Middle frontal gyrus (tissue), 1 donor: ENCODE measurements at regions not wholly inside any gene's neighbourhood (a gene's known extent, or its start where the extent isn't known, plus 50 kb on each side); places are given as distances from the start of the nearest gene placed in this dataset.

Experiments used
- DNase-seq: peaks from one replicate; pipeline ENCODE4 v3.0.0-alpha.2; 2015; ENCODE audit warnings: low spot score; ENCODE audit errors: extremely low spot score

- no peak for DNase-seq
These were observed 260.4 kb upstream of the KCNMB2 start for GRCh38 chr3:178275793-178276192.

- DNase-seq = no peak
These were observed 258.6 kb upstream of the KCNMB2 start for GRCh38 chr3:178277605-178278004.

GRCh38 chr3:178283561-178283960 lies 252.7 kb upstream of the KCNMB2 start:
- DNase-seq = no peak

- no peak for DNase-seq
These were observed 252.1 kb upstream of the KCNMB2 start for GRCh38 chr3:178284181-178284580.

GRCh38 chr3:178288074-178288473 lies 248.2 kb upstream of the KCNMB2 start:
- DNase-seq = no peak

GRCh38 chr3:178289544-178290160 lies 246.6 kb upstream of the KCNMB2 start:
- DNase-seq = no peak

- DNase-seq = no peak
These were observed 244.5 kb upstream of the KCNMB2 start for GRCh38 chr3:178291574-178292370.

GRCh38 chr3:178295292-178295912 lies 240.8 kb upstream of the KCNMB2 start:
- DNase-seq = no peak

- no peak for DNase-seq
These were observed 239.0 kb upstream of the KCNMB2 start for GRCh38 chr3:178297199-178297598.

- DNase-seq = no peak
These were observed 238.5 kb upstream of the KCNMB2 start for GRCh38 chr3:178297740-178298139.

GRCh38 chr3:178300441-178300959 lies 235.7 kb upstream of the KCNMB2 start:
- DNase-seq = no peak

GRCh38 chr3:178302966-178303930 lies 233.0 kb upstream of the KCNMB2 start:
- no peak for DNase-seq

- DNase-seq = no peak
These were observed 231.3 kb upstream of the KCNMB2 start for GRCh38 chr3:178304758-178305467.

- DNase-seq = no peak
These were observed 229.7 kb upstream of the KCNMB2 start for GRCh38 chr3:178306432-178307115.

GRCh38 chr3:178308771-178309170 lies 227.5 kb upstream of the KCNMB2 start:
- DNase-seq = no peak

GRCh38 chr3:178310949-178311348 lies 225.3 kb upstream of the KCNMB2 start:
- no peak for DNase-seq

- no peak for DNase-seq
These were observed 222.5 kb upstream of the KCNMB2 start for GRCh38 chr3:178313716-178314115.

- DNase-seq = no peak
These were observed 217.9 kb upstream of the KCNMB2 start for GRCh38 chr3:178318340-178318739.

GRCh38 chr3:178318941-178319816 lies 217.1 kb upstream of the KCNMB2 start:
- no peak for DNase-seq
